ENCODE measurements at regions not wholly inside any gene's neighbourhood (a gene's known extent, or its start where the extent isn't known, plus 50 kb on each side); places are given as distances from the start of the nearest gene placed in this dataset.

DNA sequence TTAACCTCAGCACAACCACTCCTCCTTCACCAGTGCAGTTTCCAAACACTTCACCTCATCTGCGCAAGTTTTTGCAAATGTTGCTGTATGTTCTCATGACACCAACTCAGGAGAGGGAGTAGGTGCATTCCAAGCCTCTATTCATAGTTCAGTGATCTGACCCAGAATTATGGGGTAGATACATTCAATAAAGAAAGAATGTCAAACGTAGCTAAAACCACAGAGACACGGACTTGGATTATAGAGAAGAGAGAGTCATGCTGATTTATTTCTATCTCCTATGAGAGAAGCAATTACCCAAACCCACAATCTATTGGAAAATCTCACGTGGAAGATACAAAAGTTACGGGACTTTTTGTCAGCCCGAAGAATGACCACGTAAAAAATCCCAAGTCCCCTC, 1006.0 kb upstream of the TMEM132C start:
- Histone ChIP-seq H3K36me3 (ENCODE audit: insufficient read depth, low read depth, low read length) (no peaks in the 10 kb centered on the region), H3K27ac (ENCODE audit: low read length) (no peak overlapping the region), H3K4me3 (ENCODE audit: low read length) (no peak overlapping the region), H3K27me3 (ENCODE audit: insufficient read depth, low read length) (no peaks in the 10 kb centered on the region), H3K4me1 (ENCODE audit: insufficient read depth, low read length) (no peaks in the 10 kb centered on the region), H3K9ac (ENCODE audit: low read depth, low read length) (no peak overlapping the region), H3K9me3 (ENCODE audit: insufficient read depth, low read depth, low read length) (no peaks in the 10 kb centered on the region; the same call in 1 of the 2 replicates)

DNA sequence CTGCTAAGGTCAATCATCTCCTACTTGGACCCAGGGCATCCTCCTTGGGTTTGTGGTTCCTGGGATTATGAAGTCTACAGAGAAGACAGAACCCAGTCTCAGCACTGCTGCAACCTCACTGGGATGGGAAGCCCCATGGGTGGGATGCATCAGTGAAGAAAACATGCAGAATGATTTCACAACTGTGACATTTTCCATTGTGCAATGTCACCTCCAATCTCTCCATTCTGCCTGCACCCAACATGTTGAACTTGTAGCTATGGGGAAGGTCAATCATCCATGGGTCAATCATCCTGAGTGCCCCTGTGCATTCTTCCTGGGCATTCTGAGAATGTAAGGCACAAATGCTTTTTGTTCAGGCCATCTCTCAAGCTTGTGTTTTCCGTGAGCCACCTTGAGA, 1004.4 kb upstream of the TMEM132C start:
- no peaks in the 10 kb centered on the region for H3K36me3 ChIP-seq (ENCODE audit: insufficient read depth, low read depth, low read length)
- H3K9me3 ChIP-seq (ENCODE audit: insufficient read depth, low read depth, low read length): no peaks in the 10 kb centered on the region; the same call in 1 of the 2 replicates
- H3K27ac ChIP-seq (ENCODE audit: low read length): no peak overlapping the region
- H3K4me1 ChIP-seq (ENCODE audit: insufficient read depth, low read length): no peaks in the 10 kb centered on the region
- no peak overlapping the region for H3K4me3 ChIP-seq (ENCODE audit: low read length)
- no peaks in the 10 kb centered on the region for H3K27me3 ChIP-seq (ENCODE audit: insufficient read depth, low read length)
- no peak overlapping the region for H3K9ac ChIP-seq (ENCODE audit: low read depth, low read length)

DNA sequence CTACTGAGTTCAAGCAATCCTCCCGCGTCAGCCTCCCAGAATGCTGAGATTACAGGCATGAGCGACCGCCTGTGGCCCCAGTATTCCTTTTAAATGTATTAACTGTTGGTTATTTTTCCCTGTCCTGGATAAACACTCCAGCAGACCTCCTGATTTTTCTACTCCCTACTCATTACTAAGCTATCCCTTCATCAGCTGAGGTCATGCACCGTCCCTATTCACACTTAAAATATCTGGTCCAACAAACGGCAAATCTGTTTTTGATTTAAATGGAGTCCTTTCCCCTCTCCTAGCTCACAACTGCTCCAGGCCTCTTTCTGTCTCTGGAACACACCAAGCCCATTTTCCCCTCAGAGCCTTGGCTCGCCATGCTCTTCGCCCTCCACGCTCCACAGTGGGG, 1003.3 kb upstream of the TMEM132C start:
- H3K9ac ChIP-seq (ENCODE audit: low read depth, low read length): no peak overlapping the region
- no peak overlapping the region for H3K4me3 ChIP-seq (ENCODE audit: low read length)
- H3K36me3 ChIP-seq (ENCODE audit: insufficient read depth, low read depth, low read length): no peaks in the 10 kb centered on the region
- no peaks in the 10 kb centered on the region for H3K4me1 ChIP-seq (ENCODE audit: insufficient read depth, low read length)
- H3K9me3 ChIP-seq (ENCODE audit: insufficient read depth, low read depth, low read length): no peaks in the 10 kb centered on the region; the same call in 1 of the 2 replicates
- no peaks in the 10 kb centered on the region for H3K27me3 ChIP-seq (ENCODE audit: insufficient read depth, low read length)
- no peak overlapping the region for H3K27ac ChIP-seq (ENCODE audit: low read length)

DNA sequence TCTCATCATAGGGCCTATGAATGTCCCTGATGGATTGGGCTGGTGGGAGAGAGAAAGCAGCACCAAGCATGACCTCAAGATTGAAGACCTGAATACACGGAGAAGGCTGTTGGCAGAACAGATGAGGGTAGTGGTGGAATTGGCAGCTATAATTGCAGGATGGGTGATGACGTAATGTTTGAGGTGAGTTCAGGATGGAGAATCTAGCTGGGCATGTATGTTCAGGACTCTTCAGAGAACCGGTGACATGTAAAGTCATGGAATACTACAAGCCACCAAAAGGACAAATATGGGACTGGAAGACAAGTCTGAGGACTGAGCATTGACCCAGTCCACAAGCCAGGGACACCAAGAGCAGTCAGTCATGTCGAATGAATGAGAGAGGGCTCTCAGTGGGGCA, 999.8 kb upstream of the TMEM132C start:
- Histone ChIP-seq H3K9ac (ENCODE audit: low read depth, low read length) (no peak overlapping the region), H3K36me3 (ENCODE audit: insufficient read depth, low read depth, low read length) (no peaks in the 10 kb centered on the region), H3K27me3 (ENCODE audit: insufficient read depth, low read length) (no peaks in the 10 kb centered on the region), H3K9me3 (ENCODE audit: insufficient read depth, low read depth, low read length) (no peaks in the 10 kb centered on the region), H3K27ac (ENCODE audit: low read length) (no peak overlapping the region), H3K4me3 (ENCODE audit: low read length) (no peak overlapping the region), H3K4me1 (ENCODE audit: insufficient read depth, low read length) (no peaks in the 10 kb centered on the region)

DNA sequence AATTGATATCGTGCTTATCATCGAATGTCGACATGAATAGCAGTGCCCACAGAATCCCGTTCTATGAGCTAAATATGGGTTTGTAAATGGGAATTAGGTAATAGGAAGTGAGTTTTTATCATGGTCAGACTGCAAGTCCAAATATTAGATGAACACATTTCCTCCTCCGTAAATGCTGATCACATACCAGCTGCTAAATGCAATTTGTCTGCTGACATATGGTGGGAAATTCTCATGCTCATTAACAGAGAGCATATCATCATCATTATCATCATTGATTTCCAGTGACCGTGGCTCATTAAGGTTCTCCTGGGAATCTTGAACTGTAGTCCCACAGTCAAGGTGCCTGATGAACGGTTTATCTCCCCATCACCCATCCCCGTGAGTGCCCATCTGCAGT, 998.8 kb upstream of the TMEM132C start:
- H3K27me3 ChIP-seq (ENCODE audit: insufficient read depth, low read length): no peaks in the 10 kb centered on the region
- no peak overlapping the region for H3K4me3 ChIP-seq (ENCODE audit: low read length)
- no peak overlapping the region for H3K27ac ChIP-seq (ENCODE audit: low read length)
- no peak overlapping the region for H3K9ac ChIP-seq (ENCODE audit: low read depth, low read length)
- no peaks in the 10 kb centered on the region for H3K9me3 ChIP-seq (ENCODE audit: insufficient read depth, low read depth, low read length)
- H3K4me1 ChIP-seq (ENCODE audit: insufficient read depth, low read length): no peaks in the 10 kb centered on the region
- H3K36me3 ChIP-seq (ENCODE audit: insufficient read depth, low read depth, low read length): no peaks in the 10 kb centered on the region

DNA sequence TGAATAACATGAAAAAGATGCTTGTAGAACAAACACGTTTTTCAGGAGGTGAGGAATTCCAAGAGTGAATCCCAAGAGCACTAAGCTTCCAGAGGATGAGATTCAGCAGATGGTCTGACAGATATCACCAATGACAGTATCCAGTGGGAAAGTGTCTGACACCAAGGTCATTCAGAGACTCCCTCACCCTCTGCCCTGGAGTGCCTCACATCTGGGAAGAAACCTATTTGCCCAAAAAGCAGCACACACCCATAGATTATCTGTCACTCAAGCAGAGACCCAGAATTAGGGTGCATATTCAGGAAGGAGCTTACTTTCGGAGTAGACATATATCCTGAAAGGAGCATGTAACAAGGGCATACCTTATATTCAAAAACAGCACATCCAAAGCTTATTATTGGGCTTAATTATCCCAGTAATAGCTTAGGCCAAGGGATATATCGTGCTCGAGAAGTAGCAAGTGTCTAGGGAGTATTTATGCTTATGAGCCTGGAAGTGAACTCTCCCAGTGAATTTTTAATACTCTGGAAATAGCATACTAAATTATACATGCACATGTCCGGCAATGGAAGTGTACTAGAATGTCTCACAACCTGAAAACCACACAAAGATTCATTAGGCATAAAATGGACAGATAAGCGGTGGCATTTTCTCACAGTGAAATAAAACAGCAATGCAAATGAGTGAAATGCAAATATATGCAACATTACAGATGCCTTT, 998.1 kb upstream of the TMEM132C start:
- Histone ChIP-seq H3K36me3 (ENCODE audit: insufficient read depth, low read depth, low read length) (no peaks in the 10 kb centered on the region), H3K4me1 (ENCODE audit: insufficient read depth, low read length) (no peaks in the 10 kb centered on the region), H3K9me3 (ENCODE audit: insufficient read depth, low read depth, low read length) (no peaks in the 10 kb centered on the region), H3K27ac (ENCODE audit: low read length) (no peak overlapping the region), H3K27me3 (ENCODE audit: insufficient read depth, low read length) (no peaks in the 10 kb centered on the region), H3K9ac (ENCODE audit: low read depth, low read length) (no peak overlapping the region), H3K4me3 (ENCODE audit: low read length) (no peak overlapping the region)

DNA sequence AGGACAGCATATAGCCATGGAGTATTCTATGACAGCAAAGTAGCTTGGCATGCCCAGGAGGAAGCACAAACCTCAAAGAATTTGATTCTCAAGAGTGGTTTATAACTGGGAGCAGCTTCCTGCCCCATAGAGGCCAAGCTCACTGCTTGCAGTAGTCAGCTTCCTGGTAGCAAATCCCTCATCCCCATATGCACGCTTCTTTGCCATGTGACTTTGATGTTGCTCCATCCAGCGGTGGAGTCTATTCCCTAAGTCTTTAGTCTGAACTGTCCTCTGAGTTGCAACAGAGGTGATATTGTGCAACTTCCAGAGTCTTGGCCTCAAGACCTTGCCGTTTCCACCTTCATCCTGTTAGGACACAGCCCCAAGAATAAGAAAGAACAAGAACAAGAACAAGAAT, 996.8 kb upstream of the TMEM132C start:
- H3K36me3 ChIP-seq (ENCODE audit: insufficient read depth, low read depth, low read length): no peaks in the 10 kb centered on the region
- no peaks in the 10 kb centered on the region for H3K27me3 ChIP-seq (ENCODE audit: insufficient read depth, low read length)
- H3K9ac ChIP-seq (ENCODE audit: low read depth, low read length): no peak overlapping the region
- H3K9me3 ChIP-seq (ENCODE audit: insufficient read depth, low read depth, low read length): no peaks in the 10 kb centered on the region
- no peaks in the 10 kb centered on the region for H3K4me1 ChIP-seq (ENCODE audit: insufficient read depth, low read length)
- H3K27ac ChIP-seq (ENCODE audit: low read length): no peak overlapping the region
- no peak overlapping the region for H3K4me3 ChIP-seq (ENCODE audit: low read length)

DNA sequence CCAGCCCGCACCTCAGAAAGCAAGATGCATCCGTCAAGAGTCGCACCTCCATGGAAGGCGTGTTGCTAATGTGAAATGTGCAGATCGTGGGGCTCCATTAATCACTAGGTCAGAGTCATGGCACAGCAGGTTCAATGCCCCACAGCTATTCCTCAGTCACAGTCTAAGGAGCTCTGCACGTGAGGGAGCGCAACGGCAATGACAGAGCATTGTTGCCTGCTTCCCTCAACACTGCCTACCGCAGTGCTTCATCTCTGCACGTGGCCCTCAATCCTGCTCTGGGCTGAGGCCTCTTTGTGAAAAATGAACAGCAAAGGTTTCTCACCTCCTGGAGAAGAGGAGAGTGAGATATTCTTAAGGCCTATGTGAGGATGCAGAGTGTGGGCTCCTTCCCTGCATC, 995.2 kb upstream of the TMEM132C start:
- Histone ChIP-seq H3K27ac (ENCODE audit: low read length) (no peak overlapping the region), H3K9me3 (ENCODE audit: insufficient read depth, low read depth, low read length) (no peaks in the 10 kb centered on the region), H3K4me1 (ENCODE audit: insufficient read depth, low read length) (no peaks in the 10 kb centered on the region), H3K9ac (ENCODE audit: low read depth, low read length) (no peak overlapping the region), H3K27me3 (ENCODE audit: insufficient read depth, low read length) (no peaks in the 10 kb centered on the region), H3K4me3 (ENCODE audit: low read length) (no peak overlapping the region), H3K36me3 (ENCODE audit: insufficient read depth, low read depth, low read length) (no peaks in the 10 kb centered on the region)

DNA sequence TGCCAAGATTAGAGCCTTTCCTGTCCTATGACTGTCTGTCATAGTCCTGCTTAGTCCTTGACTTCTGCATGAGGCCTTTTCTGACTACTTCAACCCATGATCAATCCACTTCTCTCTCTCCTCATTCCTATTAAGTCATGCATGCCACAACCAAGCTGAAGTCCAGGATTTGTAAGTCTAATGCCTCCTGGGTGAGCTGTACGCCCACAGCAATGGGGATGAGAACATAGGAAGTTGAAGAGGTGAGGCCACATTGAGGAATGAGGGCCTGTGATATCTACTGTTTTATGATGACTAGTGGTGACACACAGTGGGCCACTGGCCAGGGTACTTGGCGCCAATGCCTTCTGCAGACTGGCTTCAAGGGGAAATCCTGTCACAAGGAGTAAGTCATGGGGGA, 994.1 kb upstream of the TMEM132C start:
- H3K4me1 ChIP-seq (ENCODE audit: insufficient read depth, low read length): no peaks in the 10 kb centered on the region

DNA sequence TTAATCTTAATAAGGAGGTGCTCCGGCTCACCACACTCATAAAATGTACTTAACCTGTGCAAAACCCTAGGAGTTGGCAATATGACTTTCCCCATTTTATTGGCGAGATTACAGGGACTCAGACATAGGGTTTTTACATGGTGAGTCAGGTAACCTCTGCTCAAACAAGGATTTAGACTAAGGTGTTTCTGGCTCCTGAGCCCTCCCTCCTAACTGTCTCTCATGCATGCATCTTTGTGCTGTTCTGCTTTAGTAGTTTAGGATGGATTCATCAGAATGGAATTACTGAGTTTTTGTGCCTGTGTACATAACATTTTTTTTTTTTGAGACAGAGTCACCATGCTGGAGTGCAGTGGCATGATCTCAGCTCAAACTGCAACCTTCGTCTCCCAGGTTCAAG, 993.3 kb upstream of the TMEM132C start:
- H3K4me1 ChIP-seq (ENCODE audit: insufficient read depth, low read length): no peaks in the 10 kb centered on the region
- no peak overlapping the region for H3K9ac ChIP-seq (ENCODE audit: low read depth, low read length)
- H3K4me3 ChIP-seq (ENCODE audit: low read length): no peak overlapping the region

More for the DNA sequence above, 994.1 kb upstream of the TMEM132C start:
- Histone ChIP-seq H3K27me3 (ENCODE audit: insufficient read depth, low read length) (no peaks in the 10 kb centered on the region), H3K4me3 (ENCODE audit: low read length) (no peak overlapping the region), H3K36me3 (ENCODE audit: insufficient read depth, low read depth, low read length) (no peaks in the 10 kb centered on the region), H3K27ac (ENCODE audit: low read length) (no peak overlapping the region), H3K9ac (ENCODE audit: low read depth, low read length) (no peak overlapping the region), H3K9me3 (ENCODE audit: insufficient read depth, low read depth, low read length) (no peaks in the 10 kb centered on the region)

DNA sequence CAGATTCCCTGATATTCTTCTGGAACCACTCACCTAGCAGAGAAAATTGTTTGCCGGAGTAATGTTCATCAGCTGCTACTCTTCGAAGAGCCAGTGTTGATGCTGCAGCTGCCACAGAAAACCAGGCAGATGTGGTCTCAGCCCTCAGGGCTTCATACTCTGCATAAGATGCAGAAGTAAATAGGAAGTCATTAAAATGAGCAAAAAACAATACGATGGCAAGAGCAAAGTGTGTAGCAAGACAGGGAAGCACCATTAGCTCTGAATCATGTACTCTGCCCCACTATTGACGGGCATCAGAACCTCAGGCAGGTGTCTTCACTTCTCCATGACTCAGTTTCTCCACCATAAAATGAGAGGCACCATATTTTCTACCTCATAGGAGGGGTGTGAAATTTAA, 991.6 kb upstream of the TMEM132C start:
- Histone ChIP-seq H3K4me1 (ENCODE audit: insufficient read depth, low read length) (no peaks in the 10 kb centered on the region), H3K4me3 (ENCODE audit: low read length) (no peak overlapping the region), H3K9ac (ENCODE audit: low read depth, low read length) (no peak overlapping the region), H3K36me3 (ENCODE audit: insufficient read depth, low read depth, low read length) (no peaks in the 10 kb centered on the region), H3K27me3 (ENCODE audit: insufficient read depth, low read length) (peaks cover 12% of the 10 kb centered on the region; the same call in 1 of the 2 replicates), H3K9me3 (ENCODE audit: insufficient read depth, low read depth, low read length) (no peaks in the 10 kb centered on the region), H3K27ac (ENCODE audit: low read length) (no peak overlapping the region)

More for the DNA sequence above, 993.3 kb upstream of the TMEM132C start:
- Histone ChIP-seq H3K36me3 (ENCODE audit: insufficient read depth, low read depth, low read length) (no peaks in the 10 kb centered on the region), H3K9me3 (ENCODE audit: insufficient read depth, low read depth, low read length) (no peaks in the 10 kb centered on the region), H3K27ac (ENCODE audit: low read length) (no peak overlapping the region), H3K27me3 (ENCODE audit: insufficient read depth, low read length) (peaks cover 4% of the 10 kb centered on the region; the same call in 1 of the 2 replicates)

DNA sequence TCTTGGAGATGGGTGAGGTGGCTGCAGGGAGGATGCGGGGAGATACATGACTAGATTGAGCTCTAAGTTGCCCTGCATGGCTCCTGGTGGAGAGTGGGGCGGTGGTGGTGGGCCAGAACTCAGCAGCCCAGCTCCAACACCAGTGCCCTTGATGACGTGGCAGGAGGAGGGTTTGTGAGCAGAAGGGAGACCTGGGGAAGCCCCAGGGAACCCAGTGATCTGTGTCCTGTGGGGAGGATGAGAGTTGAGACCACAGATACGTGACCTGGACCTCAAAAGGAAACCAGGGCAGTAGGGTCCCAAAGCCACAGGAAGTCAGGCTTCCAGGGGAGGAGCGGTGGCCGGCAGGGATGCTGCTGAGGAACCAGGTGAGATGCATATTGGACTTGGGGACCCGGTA, 989.1 kb upstream of the TMEM132C start:
- Histone ChIP-seq H3K27me3 (ENCODE audit: insufficient read depth, low read length) (peaks cover 12% of the 10 kb centered on the region; the same call in 1 of the 2 replicates), H3K9ac (ENCODE audit: low read depth, low read length) (no peak overlapping the region), H3K36me3 (ENCODE audit: insufficient read depth, low read depth, low read length) (no peaks in the 10 kb centered on the region), H3K4me3 (ENCODE audit: low read length) (no peak overlapping the region), H3K4me1 (ENCODE audit: insufficient read depth, low read length) (no peaks in the 10 kb centered on the region), H3K9me3 (ENCODE audit: insufficient read depth, low read depth, low read length) (no peaks in the 10 kb centered on the region), H3K27ac (ENCODE audit: low read length) (no peak overlapping the region)

Measured in iPS-20b (cell line).